Parathyroid adenoma (tissue), 2 donors: ENCODE measurements at regions not wholly inside any gene's neighbourhood (a gene's known extent, or its start where the extent isn't known, plus 50 kb on each side); places are given as distances from the start of the nearest gene placed in this dataset.

Experiments used
- H2AFZ ChIP-seq: fragments of 300-600 bp; sonication (generic); one replicate; pipeline ENCODE4 v1.7.0; 2017; ENCODE audit warnings: antibody characterized with exemption, mild to moderate bottlenecking
- H3K27ac ChIP-seq: fragments of 300-600 bp; sonication (generic); one replicate; pipeline ENCODE4 v1.7.0; 2017
- H3K27me3 ChIP-seq: fragments of 300-600 bp; sonication (generic); one replicate; pipeline ENCODE4 v1.7.0; 2017; ENCODE audit warnings: low read length; ENCODE audit not compliant: control insufficient read depth, insufficient read depth
- H3K36me3 ChIP-seq: fragments of 300-600 bp; sonication (generic); one replicate; pipeline ENCODE4 v1.7.0; 2017; ENCODE audit warnings: low read length; ENCODE audit not compliant: control insufficient read depth, insufficient read depth
- H3K4me1 ChIP-seq: fragments of 300-600 bp; sonication (generic); one replicate; pipeline ENCODE4 v1.7.0; 2017; ENCODE audit warnings: control low read depth
- H3K4me2 ChIP-seq: fragments of 300-600 bp; sonication (generic); one replicate; pipeline ENCODE4 v1.7.0; 2017; ENCODE audit warnings: low read length
- H3K4me3 ChIP-seq: fragments of 300-600 bp; sonication (generic); one replicate; pipeline ENCODE4 v1.7.0; 2017; ENCODE audit warnings: low read depth, low read length
- H3K79me2 ChIP-seq: fragments of 300-600 bp; sonication (generic); one replicate; pipeline ENCODE4 v1.7.0; 2017; ENCODE audit warnings: control low read depth
- H3K9ac ChIP-seq: fragments of 300-600 bp; sonication (generic); one replicate; pipeline ENCODE4 v1.7.0; 2017; ENCODE audit warnings: mild to moderate bottlenecking
- H3K9me3 ChIP-seq: fragments of 300-600 bp; sonication (generic); one replicate; pipeline ENCODE4 v1.7.0; 2017; ENCODE audit warnings: low read length; ENCODE audit not compliant: control insufficient read depth
- TF ChIP-seq, protein P1 (sequence below): fragments of 300-600 bp; sonication (generic); IDR thresholded peaks from one replicate; pipeline ENCODE4 v1.7.0; 2017; ENCODE audit warnings: antibody characterized with exemption, mild to moderate bottlenecking
- donor health status: primary hyperparathyroidism.

DNA sequence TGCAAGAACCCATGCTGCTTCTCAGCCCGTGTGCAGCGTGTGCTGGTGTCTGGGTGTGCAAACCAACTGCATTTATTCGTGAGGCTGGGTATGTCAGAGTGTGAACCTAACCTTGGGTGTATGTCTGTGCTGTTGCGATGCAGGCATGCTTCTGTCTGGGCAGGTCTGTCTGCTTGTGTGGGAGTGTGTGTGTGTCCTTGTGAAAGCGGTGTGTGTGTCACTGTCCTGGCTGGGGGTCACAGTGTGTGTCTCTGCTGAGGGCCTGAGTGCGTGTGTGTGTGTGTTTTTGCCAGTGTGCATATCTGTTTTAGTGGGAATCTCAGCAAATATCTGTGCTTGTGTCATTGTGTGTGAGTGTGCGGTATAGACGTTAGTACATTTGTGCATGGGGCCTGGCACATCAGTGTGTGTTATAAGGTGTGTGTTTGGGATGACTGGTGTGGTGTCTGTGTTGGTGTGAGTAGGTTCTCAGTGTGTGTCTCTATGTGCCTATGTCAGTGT lies 121.8 kb downstream of the CYLD start:
- Histone ChIP-seq H3K27ac (no peak overlapping the region), H3K27me3 (no peaks in the 10 kb centered on the region), H3K4me3 (no peak overlapping the region), H2AFZ (no peak overlapping the region), H3K9me3 (no peaks in the 10 kb centered on the region), H3K36me3 (no peaks in the 10 kb centered on the region), H3K9ac (no peak overlapping the region), H3K79me2 (no peaks in the 10 kb centered on the region), H3K4me1 (no peaks in the 10 kb centered on the region), H3K4me2 (no peak overlapping the region)
- TF ChIP-seq, protein P1, sequence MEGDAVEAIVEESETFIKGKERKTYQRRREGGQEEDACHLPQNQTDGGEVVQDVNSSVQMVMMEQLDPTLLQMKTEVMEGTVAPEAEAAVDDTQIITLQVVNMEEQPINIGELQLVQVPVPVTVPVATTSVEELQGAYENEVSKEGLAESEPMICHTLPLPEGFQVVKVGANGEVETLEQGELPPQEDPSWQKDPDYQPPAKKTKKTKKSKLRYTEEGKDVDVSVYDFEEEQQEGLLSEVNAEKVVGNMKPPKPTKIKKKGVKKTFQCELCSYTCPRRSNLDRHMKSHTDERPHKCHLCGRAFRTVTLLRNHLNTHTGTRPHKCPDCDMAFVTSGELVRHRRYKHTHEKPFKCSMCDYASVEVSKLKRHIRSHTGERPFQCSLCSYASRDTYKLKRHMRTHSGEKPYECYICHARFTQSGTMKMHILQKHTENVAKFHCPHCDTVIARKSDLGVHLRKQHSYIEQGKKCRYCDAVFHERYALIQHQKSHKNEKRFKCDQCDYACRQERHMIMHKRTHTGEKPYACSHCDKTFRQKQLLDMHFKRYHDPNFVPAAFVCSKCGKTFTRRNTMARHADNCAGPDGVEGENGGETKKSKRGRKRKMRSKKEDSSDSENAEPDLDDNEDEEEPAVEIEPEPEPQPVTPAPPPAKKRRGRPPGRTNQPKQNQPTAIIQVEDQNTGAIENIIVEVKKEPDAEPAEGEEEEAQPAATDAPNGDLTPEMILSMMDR: no peak

DNA sequence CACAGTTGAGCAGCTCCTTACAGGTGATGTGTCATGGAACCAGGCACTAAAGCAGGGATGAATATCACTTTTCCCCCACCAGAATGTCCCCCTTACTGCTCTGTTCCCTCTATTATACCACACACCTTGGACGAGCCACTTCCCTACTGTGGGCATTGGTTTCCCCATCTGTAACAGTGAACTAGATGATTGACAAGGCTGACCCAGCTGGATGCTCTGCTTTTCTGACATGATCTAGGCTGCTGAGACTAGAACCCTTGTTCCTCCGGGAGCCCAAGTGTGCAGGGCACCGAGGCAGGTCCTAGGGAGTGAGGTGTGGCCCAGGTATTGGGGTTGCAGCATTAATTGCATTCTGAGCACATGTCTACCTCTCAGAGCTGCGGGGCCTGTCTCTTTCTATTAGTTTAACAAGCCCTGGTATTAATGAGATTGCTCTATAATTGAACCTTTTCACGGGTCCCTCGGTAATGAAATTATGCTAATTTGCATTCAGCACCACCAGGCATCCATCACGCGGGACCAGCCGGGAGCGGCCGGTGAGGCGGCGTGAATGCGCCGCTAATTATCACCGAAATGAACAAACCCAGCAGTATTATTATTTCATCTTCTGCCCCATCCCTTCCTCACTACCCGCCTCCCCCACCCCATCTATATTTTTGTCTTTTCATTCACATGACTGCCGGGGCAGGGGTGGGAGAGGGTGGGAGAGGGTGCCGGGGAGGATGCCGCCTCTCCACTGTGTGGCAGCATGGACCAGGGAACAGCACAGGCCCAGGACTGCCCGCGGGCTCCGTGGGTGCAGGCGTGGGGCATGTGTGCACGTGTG lies 121.1 kb downstream of the CYLD start:
- H3K4me1 ChIP-seq: no peaks in the 10 kb centered on the region
- H3K36me3 ChIP-seq: no peaks in the 10 kb centered on the region
- H3K4me3 ChIP-seq: no peak overlapping the region
- no peak overlapping the region for H2AFZ ChIP-seq
- no peaks in the 10 kb centered on the region for H3K9me3 ChIP-seq
- TF ChIP-seq, protein P1: no peak
- H3K27ac ChIP-seq: no peak overlapping the region
- no peaks in the 10 kb centered on the region for H3K27me3 ChIP-seq
- no peak overlapping the region for H3K4me2 ChIP-seq
- no peaks in the 10 kb centered on the region for H3K79me2 ChIP-seq
- no peak overlapping the region for H3K9ac ChIP-seq

DNA sequence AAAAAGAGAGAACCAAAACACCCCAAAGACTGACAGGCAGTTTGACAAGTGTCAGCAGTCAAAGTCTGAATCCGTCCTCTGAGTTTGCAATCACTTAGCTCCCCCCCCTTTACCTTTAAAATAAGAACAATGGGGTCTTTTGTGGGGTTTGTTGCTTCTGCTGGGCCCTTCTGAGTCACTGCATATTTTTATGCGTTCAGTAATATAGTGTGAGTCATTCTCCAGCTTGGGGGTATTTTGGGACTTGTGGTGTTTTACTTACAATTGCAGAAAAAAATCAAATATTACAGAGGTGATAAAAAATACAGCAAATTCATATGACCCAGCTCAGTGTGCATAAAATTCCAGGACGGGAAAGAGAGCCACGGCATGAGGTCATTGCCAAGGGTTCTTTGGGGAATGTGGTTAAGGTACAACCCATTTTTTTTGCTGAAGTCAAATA lies 120.1 kb downstream of the CYLD start:
- H3K79me2 ChIP-seq: no peaks in the 10 kb centered on the region
- H3K9ac ChIP-seq: no peak overlapping the region
- no peaks in the 10 kb centered on the region for H3K27me3 ChIP-seq
- TF ChIP-seq, protein P1: no peak
- no peaks in the 10 kb centered on the region for H3K9me3 ChIP-seq
- H3K27ac ChIP-seq: no peak overlapping the region
- no peaks in the 10 kb centered on the region for H3K36me3 ChIP-seq
- H3K4me1 ChIP-seq: no peaks in the 10 kb centered on the region
- H3K4me3 ChIP-seq: no peak overlapping the region
- no peak overlapping the region for H3K4me2 ChIP-seq
- H2AFZ ChIP-seq: no peak overlapping the region

DNA sequence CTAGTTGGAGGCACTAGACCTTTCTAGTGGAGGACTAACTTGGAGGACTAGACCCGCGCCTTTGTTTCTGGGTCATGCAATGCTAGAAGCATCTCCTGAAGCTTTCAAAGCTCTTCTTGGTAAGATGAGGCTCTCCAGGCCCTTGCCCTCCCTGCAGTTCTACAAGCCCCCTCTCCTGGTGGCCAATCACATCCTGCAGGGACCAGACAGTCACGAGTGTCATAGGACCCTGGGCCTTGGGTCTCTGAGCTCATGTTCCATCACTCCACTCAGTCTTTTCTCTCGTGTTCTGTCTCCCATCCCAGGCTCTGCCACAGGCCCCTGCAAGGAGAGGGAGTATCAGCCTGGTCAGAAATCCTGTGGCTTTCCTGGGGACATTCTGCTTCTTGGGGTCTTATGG lies 119.6 kb downstream of the CYLD start:
- no peaks in the 10 kb centered on the region for H3K27me3 ChIP-seq
- H2AFZ ChIP-seq: no peak overlapping the region
- no peak overlapping the region for H3K27ac ChIP-seq
- H3K79me2 ChIP-seq: no peaks in the 10 kb centered on the region
- H3K9ac ChIP-seq: no peak overlapping the region
- no peak overlapping the region for H3K4me3 ChIP-seq
- H3K9me3 ChIP-seq: no peaks in the 10 kb centered on the region
- no peak overlapping the region for H3K4me2 ChIP-seq
- no peaks in the 10 kb centered on the region for H3K4me1 ChIP-seq
- TF ChIP-seq, protein P1: no peak
- no peaks in the 10 kb centered on the region for H3K36me3 ChIP-seq
